GM19395 (cell line): ENCODE measurements at regions not wholly inside any gene's neighbourhood (a gene's known extent, or its start where the extent isn't known, plus 50 kb on each side); places are given as distances from the start of the nearest gene placed in this dataset.

Source experiments
- ATAC-seq: cut with Tn5 transposase; IDR thresholded peaks from one replicate; pipeline ENCODE4 v1.9.1; 2021; ENCODE audit warnings: mild to moderate bottlenecking, moderate library complexity; ENCODE audit not compliant: unreplicated experiment

GRCh38 chr15:58235961-58236360 lies 97.8 kb downstream of the AQP9 start:
- ATAC-seq, result no peak

DNA sequence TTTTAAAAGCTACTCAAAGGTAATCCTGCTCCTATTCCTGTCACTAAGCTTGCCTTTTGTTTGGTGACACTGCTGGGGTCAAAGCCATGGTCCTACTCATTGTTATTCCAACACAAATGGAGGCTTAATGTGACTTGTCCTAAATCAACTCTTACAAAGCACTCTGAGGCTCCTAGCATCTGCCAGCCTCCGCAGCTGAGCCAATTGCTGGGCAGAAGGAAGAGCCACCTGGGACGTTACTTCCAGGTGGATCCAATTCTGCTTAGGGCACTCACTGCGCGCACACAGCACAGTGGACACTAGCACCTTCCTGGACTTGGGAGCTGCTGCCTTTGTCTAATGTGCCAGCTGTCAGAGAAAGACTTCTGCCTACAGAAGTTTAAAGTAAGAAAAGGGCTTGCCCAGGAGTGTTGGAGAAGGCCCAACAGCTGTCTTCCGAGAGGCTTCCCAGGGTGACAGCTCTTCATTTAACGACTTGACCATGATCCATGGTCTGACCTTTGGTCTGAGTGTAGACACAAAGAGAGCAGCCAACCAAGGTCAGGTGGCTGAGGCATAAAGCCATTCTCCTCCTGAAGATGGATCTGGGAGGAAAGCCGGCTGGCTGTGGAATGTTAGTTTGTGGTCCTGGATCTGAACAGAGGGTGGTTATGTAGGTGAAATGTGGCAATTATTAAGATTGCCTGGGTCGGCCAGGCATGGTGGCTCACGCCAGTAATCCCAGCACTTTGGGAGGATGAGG lies 102.2 kb downstream of the AQP9 start:
- no peak for ATAC-seq

GRCh38 chr15:58241872-58242271 lies 103.7 kb downstream of the AQP9 start:
- ATAC-seq, result no peak

- ATAC-seq, result no peak
These were observed 104.9 kb downstream of the AQP9 start for GRCh38 chr15:58243070-58243469.

DNA sequence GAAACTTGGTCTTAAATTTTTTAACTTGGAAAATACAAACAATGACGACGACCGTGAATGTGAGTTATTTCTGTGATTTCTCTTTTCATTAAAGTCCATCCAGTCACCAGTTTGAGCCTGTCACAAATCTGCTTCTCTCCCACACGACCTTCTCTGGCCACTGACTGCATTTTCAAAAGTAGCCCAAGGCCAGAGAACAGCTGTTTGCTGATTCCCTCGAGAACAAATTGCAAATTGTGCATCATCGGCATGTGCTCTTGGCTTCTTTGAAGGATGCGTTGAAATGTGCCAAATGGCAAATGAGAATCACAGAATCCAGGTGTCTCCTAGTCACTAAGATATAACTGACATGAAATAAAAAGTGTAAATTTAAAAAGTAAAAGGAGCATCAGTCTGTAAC lies 106.4 kb downstream of the AQP9 start:
- ATAC-seq, result no peak

DNA sequence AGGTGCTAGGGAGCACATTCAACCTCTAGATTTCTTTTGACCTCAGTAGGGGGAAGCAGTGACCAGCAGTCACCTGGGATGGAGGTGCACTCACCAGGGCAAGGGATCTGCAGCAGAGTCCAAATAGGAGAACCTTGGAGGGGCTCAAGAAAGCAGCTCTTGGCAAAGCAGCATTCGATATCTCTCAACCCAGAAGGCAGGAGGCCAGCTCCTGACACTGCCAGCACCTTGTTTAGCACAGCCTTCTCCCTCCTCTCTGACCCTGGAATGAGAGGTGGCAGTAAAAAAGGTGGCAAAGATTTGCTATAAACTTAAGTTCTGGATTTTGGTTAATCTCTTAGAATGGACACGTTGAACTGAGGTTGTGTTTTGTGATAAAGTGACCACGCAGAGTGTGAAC lies 107.9 kb downstream of the AQP9 start:
- no peak for ATAC-seq

DNA sequence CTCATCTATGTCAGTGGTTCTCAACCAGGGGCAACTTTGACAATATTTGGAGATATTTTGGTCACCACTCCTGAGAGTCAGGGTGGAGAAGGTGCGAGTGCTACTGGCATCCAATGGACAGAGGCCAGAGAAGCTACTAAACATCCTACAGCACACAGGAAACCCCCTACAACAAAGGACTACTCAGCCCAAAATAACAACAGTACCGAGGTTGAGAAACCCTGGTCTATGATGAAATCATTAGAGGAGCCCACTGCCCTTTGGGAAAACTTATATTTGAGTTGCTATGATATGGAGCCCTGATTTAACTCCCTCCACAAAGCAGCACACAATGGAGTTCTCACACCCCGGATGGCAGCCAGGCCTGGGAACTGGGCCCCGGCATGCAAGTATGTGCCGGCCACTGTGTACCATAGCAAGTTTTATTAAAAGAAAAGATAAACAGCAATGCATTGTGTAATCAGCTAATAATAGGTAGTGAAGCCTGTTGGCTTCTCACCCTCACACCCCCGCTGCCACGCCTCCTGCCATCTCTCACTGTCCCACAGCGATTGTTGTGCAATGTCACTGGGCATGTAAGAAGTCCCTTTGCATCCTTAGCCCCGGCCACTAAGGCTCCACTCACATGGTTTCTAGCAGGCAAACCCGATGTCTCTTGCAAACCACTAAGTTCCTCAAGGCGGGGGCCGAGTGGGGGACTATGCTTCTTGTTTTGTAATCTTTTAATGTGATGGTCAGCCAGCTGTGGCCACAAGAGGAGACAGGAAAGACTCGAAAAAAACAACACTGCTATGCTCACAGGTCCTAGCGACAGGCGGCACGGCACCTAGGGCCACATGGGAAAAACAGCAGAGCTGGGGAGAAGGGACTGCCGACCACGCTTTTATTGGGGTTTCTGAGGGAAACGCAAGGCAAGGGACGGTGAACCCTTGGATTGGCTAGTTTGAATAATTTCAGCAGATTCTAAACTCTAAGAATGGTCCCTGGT lies 110.0 kb downstream of the AQP9 start:
- ATAC-seq, result no peak

- no peak for ATAC-seq
These were observed 111.6 kb downstream of the AQP9 start for GRCh38 chr15:58249646-58250312.

- no peak for ATAC-seq
These were observed 114.6 kb downstream of the AQP9 start for GRCh38 chr15:58252586-58253323.

- no peak for ATAC-seq
These were observed 119.7 kb downstream of the AQP9 start for GRCh38 chr15:58257776-58258325.

- no peak for ATAC-seq
These were observed 120.5 kb downstream of the AQP9 start for GRCh38 chr15:58258501-58259292.

GRCh38 chr15:58260205-58260724 lies 122.1 kb downstream of the AQP9 start:
- ATAC-seq, result no peak

GRCh38 chr15:58260725-58261267 lies 122.6 kb downstream of the AQP9 start:
- no peak for ATAC-seq

- no peak for ATAC-seq
These were observed 123.2 kb downstream of the AQP9 start for GRCh38 chr15:58261368-58261767.

DNA sequence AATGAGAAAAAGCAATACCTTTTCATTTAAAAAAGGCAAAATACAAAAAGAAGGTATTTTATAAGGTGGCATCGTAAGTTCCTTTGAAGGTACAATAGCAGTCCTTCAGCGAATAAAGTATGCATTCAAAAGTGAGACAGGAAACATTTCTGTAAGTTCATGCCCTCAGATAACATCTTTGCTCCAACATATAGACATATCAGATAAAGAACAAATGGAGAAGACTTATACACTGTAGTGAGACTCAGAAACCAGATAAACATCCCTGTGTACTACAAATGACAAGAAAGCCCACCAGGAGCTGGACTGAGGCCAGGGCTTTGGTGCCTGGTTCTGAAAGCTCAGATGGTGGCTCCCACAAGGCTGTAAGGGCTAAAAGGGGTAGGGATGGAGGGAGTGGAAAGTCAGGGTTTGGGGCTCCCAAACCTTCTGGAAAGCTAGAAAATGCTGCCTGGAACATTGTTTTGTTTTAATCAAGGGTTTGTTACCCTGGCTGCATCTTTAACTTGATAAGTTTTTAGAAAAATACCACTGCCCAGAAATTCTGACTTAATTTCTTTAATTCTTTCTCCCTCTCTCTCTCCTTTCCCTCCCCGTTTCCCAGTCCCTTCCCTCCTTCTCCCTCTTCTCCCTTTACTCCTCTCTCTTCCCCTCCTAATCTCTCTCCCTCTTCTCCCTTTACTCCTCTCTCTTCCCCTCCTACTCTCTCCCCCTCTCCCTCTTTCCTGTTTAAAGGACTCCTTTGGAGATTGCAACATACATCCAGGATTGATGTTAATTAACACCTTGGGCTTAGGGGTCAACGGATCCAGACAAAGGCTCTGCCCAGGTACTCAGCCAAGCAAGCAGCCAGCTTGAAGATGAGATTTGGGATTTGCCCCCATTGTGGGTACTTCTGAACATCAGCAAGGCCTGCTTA lies 126.1 kb downstream of the AQP9 start:
- no peak for ATAC-seq

DNA sequence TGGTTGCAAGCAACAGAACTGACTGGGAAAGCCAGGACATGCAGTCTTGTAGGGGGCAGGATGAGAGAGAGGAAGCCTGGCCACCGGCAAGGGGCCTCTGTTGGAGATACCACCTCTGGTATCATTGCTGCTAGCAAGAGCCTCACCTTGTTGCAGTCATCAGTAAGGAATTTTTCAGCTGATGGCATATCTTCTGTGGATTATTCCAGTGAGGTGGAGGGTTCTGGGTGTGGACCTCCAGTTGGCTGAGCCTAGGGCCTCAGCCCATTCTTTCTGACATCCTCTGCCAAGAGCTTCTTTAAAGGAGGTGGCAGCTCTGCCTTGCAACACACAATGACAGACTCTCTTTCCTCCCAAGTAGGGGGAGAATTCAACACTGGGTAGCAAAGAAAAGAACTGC lies 128.9 kb downstream of the AQP9 start:
- ATAC-seq, result no peak

GRCh38 chr15:58268746-58269267 lies 130.6 kb downstream of the AQP9 start:
- ATAC-seq, result no peak
